ENCODE measurements at regions not wholly inside any gene's neighbourhood (a gene's known extent, or its start where the extent isn't known, plus 50 kb on each side); places are given as distances from the start of the nearest gene placed in this dataset.

- Histone ChIP-seq H3K27ac (ENCODE audit: low read depth) (no peak overlapping the region), H3F3A (replicated peaks; ENCODE audit: low read depth) (no peaks in the 10 kb centered on the region), H3K79me2 (replicated peaks; ENCODE audit: insufficient read depth) (no peaks in the 10 kb centered on the region), H3K4me3 (no peak overlapping the region), H3K4me2 (no peak overlapping the region), H3K27me3 (ENCODE audit: insufficient read depth) (no peaks in the 10 kb centered on the region), H3K36me3 (ENCODE audit: insufficient read depth) (no peaks in the 10 kb centered on the region), H2AFZ (no peak overlapping the region), H4K20me1 (replicated peaks; ENCODE audit: insufficient read depth) (0 out of 2 replicates have a peak, but pooled peaks cover 4% of the 10 kb centered on the region), H3K4me1 (ENCODE audit: insufficient read depth) (no peaks in the 10 kb centered on the region), H3K9me2 (ENCODE audit: insufficient read depth) (no peaks in the 10 kb centered on the region)
- H3K4me3 Mint-ChIP-seq, result no peak overlapping the region
- DNase-seq (ENCODE audit: low spot score) (no peak), ATAC-seq (no peak)
- peaks cover 2% of the 10 kb centered on the region for H3K27me3 Mint-ChIP-seq (ENCODE audit: insufficient read depth, low read depth, poor library complexity)
- no peak overlapping the region for H3K27ac Mint-ChIP-seq
- no peaks in the 10 kb centered on the region for H3K36me3 Mint-ChIP-seq (ENCODE audit: low read depth)
- H3K4me1 Mint-ChIP-seq, result no peaks in the 10 kb centered on the region
- TF ChIP-seq ETS1 (IDR thresholded peaks at IDR 0.05) (no peak), EZH2phosphoT487 (IDR thresholded peaks at IDR 0.05; ENCODE audit: unreplicated experiment) (no peak), EZH2 (IDR thresholded peaks at IDR 0.05; ENCODE audit: low read depth, unreplicated experiment) (no peak), NANOG (IDR thresholded peaks at IDR 0.05; ENCODE audit: borderline replicate concordance) (no peak), ZNF114 (CRISPR knock-in tag; IDR thresholded peaks at IDR 0.05) (no peak), ZNF331 (CRISPR knock-in tag; IDR thresholded peaks at IDR 0.05; ENCODE audit: low read depth) (no peak), POLR2AphosphoS5 (IDR thresholded peaks at IDR 0.05; ENCODE audit: low read depth) (no peak), CTCF (conservative IDR thresholded peaks at IDR 0.05; ENCODE audit: low read depth in 2 of 2) (no peak), CREB1 (CRISPR knock-in tag; IDR thresholded peaks at IDR 0.05; ENCODE audit: low read depth) (no peak), REST (IDR thresholded peaks at IDR 0.05; ENCODE audit: unreplicated experiment) (no peak), STAT1 (IDR thresholded peaks at IDR 0.05; ENCODE audit: unreplicated experiment) (no peak), ZNF462 (CRISPR knock-in tag; IDR thresholded peaks at IDR 0.05) (no peak), JUNB (IDR thresholded peaks at IDR 0.05; ENCODE audit: unreplicated experiment) (no peak)
- peaks cover 14% of the 10 kb centered on the region for H3K9me3 Mint-ChIP-seq
Measured at GRCh38 chr5:154557548-154557947, 79.5 kb upstream of the HAND1 start.
